Smooth muscle cell (in vitro differentiated cells): ENCODE measurements at regions not wholly inside any gene's neighbourhood (a gene's known extent, or its start where the extent isn't known, plus 50 kb on each side); places are given as distances from the start of the nearest gene placed in this dataset.

Source experiments
- DNase-seq: peaks from one replicate; lab custom pipeline; 2025; ENCODE audit not compliant: unreplicated experiment; lab: John Stamatoyannopoulos, UW
- H2AFZ ChIP-seq: fragments of 200-600 bp; sonication (generic); 2 replicates; pipeline ENCODE4 v1.6.0; 2016; ENCODE audit warnings: antibody characterized with exemption, low read depth, mild to moderate bottlenecking
- H3F3A ChIP-seq: fragments of 200-600 bp; sonication (generic); 2 replicates; pipeline ENCODE4 v1.6.0; 2017; ENCODE audit warnings: antibody characterized with exemption, low read depth
- H3K27ac ChIP-seq: fragments of 200-600 bp; sonication (generic); 2 replicates; pipeline ENCODE4 v1.5.1; 2016; ENCODE audit warnings: low read depth, mild to moderate bottlenecking
- H3K27me3 ChIP-seq: fragments of 200-600 bp; sonication (generic); 2 replicates; pipeline ENCODE4 v1.6.1; 2016; ENCODE audit warnings: low read depth, mild to moderate bottlenecking
- H3K36me3 ChIP-seq: fragments of 200-600 bp; sonication (generic); 2 replicates; pipeline ENCODE4 v1.5.1; 2016; ENCODE audit warnings: low read depth
- H3K4me1 ChIP-seq: fragments of 200-600 bp; sonication (generic); 2 replicates; pipeline ENCODE4 v1.5.1; 2016; ENCODE audit warnings: low read depth
- H3K4me2 ChIP-seq: fragments of 200-600 bp; sonication (generic); 2 replicates; pipeline ENCODE4 v1.6.0; 2016; ENCODE audit warnings: mild to moderate bottlenecking
- H3K4me3 ChIP-seq: fragments of 200-600 bp; sonication (generic); 2 replicates; pipeline ENCODE4 v1.5.1; 2016; ENCODE audit warnings: mild to moderate bottlenecking
- H3K79me2 ChIP-seq: fragments of 200-600 bp; sonication (generic); 2 replicates; pipeline ENCODE4 v1.6.0; 2016; ENCODE audit warnings: low read depth, mild to moderate bottlenecking
- H3K9ac ChIP-seq: fragments of 200-600 bp; sonication (generic); 2 replicates; pipeline ENCODE4 v1.6.0; 2016; ENCODE audit warnings: low read depth
- H3K9me3 ChIP-seq: fragments of 200-600 bp; sonication (generic); replicated peaks from 2 replicates; pipeline ENCODE4 v1.5.1; 2016; ENCODE audit warnings: low read depth
- H4K20me1 ChIP-seq: fragments of 200-600 bp; sonication (generic); 2 replicates; pipeline ENCODE4 v1.6.0; 2016; ENCODE audit warnings: low read depth
- WGBS: methylation state at CpG from one replicate; pipeline ENCODE4 v1.1.7; 2016; ENCODE audit warnings: low lambda C conversion rate; 5-methylcytosine and 5-hydroxymethylcytosine counted together
- TF ChIP-seq, protein P1 (sequence below): fragments of 200-600 bp; sonication (generic); IDR thresholded peaks from 2 replicates; pipeline ENCODE4 v1.5.1; 2017; ENCODE audit warnings: borderline replicate concordance, mild to moderate bottlenecking, antibody characterized with exemption; ENCODE audit not compliant: insufficient read depth, poor library complexity, severe bottlenecking

DNA sequence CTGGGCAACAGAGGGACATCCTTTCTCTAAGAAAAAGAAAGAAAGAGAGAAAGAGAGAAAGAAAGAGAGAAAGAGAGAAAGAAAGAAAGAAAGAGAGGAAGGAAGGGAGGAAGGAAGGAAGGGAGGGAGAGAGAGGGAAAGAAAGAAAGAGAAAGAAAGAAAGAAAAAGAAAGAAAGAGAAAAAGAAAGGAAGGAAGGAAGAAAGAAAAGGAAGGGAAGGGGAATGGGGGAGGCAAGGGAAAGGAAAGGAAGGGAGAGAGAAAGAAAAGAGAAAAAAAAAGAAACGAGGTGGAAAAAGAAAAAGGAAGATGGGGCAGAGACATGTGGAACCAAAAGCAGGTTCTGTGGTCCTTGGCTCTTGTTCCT lies 82.9 kb upstream of the SMNDC1 start:
- peaks cover 3% of the 10 kb centered on the region for H3K4me1 ChIP-seq
- H3K79me2 ChIP-seq: no peaks in the 10 kb centered on the region
- H2AFZ ChIP-seq: no peak overlapping the region
- H4K20me1 ChIP-seq: no peaks in the 10 kb centered on the region
- DNase-seq: no peak
- no peaks in the 10 kb centered on the region for H3K9me3 ChIP-seq
- no peaks in the 10 kb centered on the region for H3K27me3 ChIP-seq
- no peak overlapping the region for H3K27ac ChIP-seq
- no peaks in the 10 kb centered on the region for H3F3A ChIP-seq
- no peak overlapping the region for H3K9ac ChIP-seq
- H3K4me3 ChIP-seq: no peak overlapping the region
- H3K36me3 ChIP-seq: no peaks in the 10 kb centered on the region
- H3K4me2 ChIP-seq: no peak overlapping the region
- TF ChIP-seq, protein P1, sequence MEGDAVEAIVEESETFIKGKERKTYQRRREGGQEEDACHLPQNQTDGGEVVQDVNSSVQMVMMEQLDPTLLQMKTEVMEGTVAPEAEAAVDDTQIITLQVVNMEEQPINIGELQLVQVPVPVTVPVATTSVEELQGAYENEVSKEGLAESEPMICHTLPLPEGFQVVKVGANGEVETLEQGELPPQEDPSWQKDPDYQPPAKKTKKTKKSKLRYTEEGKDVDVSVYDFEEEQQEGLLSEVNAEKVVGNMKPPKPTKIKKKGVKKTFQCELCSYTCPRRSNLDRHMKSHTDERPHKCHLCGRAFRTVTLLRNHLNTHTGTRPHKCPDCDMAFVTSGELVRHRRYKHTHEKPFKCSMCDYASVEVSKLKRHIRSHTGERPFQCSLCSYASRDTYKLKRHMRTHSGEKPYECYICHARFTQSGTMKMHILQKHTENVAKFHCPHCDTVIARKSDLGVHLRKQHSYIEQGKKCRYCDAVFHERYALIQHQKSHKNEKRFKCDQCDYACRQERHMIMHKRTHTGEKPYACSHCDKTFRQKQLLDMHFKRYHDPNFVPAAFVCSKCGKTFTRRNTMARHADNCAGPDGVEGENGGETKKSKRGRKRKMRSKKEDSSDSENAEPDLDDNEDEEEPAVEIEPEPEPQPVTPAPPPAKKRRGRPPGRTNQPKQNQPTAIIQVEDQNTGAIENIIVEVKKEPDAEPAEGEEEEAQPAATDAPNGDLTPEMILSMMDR: no peak
- WGBS: 76% methylated on average over 1 of the region's 1 CpG

DNA sequence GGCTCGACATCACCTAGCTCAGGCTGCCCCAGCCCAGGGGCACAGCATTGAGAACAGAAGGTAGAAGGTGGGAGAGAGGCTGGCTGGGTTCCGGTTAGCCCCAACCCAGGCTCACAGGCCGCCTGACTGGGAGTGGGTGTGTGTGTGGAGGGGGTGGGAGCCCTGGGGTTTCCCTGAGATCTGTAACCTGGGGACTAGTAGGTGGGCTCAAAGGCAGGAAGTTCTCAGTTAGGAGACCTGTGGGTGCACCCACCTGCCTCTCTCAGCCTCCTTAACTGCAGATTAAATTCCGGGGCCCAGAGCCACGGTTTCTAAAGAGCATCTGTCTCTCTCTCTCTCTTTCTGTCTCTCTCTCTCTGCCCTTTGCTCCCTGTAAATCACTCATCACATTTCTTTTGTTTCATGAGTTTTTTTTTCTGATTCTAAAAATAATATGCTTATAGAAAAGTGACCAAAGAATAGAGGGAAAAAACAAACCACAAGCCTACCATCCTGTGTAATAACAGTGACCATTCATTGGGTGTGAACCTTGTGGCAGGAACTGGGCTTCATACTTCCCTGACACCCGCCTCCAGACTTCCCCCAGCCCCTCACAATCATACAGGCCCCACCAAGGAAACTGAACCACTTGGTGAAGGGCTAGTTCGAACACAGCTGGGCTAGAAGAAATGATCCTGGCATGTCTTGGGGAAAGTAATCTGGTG lies 83.4 kb upstream of the SMNDC1 start:
- no peak overlapping the region for H3K9ac ChIP-seq
- 73% methylated on average over 7 of the region's 7 CpGs for WGBS
- no peaks in the 10 kb centered on the region for H3K79me2 ChIP-seq
- no peaks in the 10 kb centered on the region for H3K27me3 ChIP-seq
- no peaks in the 10 kb centered on the region for H3F3A ChIP-seq
- H3K27ac ChIP-seq: no peak overlapping the region
- no peak overlapping the region for H2AFZ ChIP-seq
- peaks cover 8% of the 10 kb centered on the region for H3K4me1 ChIP-seq
- DNase-seq: no peak
- no peaks in the 10 kb centered on the region for H3K36me3 ChIP-seq
- no peaks in the 10 kb centered on the region for H3K9me3 ChIP-seq
- TF ChIP-seq, protein P1: no peak
- H4K20me1 ChIP-seq: no peaks in the 10 kb centered on the region
- H3K4me2 ChIP-seq: no peak overlapping the region
- H3K4me3 ChIP-seq: no peak overlapping the region

DNA sequence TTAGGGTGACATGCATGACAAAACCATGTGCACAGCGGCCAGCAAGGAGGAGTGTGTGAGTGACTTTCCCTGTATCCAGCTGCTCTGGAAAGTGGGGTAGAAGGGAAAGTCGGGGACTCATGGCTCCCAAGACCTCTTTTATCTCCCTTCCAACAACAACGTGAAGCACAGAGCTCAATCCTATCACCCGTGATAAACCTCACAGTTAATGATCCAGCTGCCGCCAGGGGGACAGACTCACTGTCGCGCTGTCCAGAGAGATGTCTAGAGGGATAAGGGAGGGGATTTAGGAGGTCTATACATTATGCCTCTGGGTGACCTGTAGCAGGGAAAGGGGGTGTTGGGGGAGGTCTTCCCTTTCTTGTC lies 84.0 kb upstream of the SMNDC1 start:
- H3K9ac ChIP-seq: no peak overlapping the region
- no peaks in the 10 kb centered on the region for H3K79me2 ChIP-seq
- H3K4me3 ChIP-seq: no peak overlapping the region
- H3K27me3 ChIP-seq: no peaks in the 10 kb centered on the region
- H3F3A ChIP-seq: no peaks in the 10 kb centered on the region
- H3K36me3 ChIP-seq: no peaks in the 10 kb centered on the region
- H3K4me2 ChIP-seq: no peak overlapping the region
- TF ChIP-seq, protein P1: peak; percentile 33
- H4K20me1 ChIP-seq: no peaks in the 10 kb centered on the region
- DNase-seq: no peak
- no peak overlapping the region for H3K27ac ChIP-seq
- H3K9me3 ChIP-seq: no peaks in the 10 kb centered on the region
- H2AFZ ChIP-seq: no peak overlapping the region
- peaks cover 11% of the 10 kb centered on the region for H3K4me1 ChIP-seq
- 52% methylated on average over 7 of the region's 7 CpGs for WGBS

DNA sequence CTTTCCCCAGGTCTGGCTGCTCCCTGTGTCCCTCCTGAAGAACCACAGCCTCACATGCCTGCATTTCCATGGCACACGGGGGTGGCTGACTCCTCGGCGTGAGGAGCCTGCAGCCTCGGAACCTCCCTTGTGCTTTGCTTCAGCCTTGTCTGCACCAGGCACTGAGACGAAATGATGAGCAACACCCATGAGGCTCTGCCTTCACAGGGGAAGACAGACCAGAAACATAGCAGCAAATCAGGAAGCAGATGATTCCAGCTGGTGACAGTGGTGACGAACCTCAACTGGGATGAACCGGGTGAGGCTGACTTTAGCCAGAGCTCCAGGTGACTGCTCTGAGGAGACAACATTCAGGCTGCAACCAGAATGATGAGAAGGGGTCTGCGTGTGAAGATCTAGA lies 84.5 kb upstream of the SMNDC1 start:
- no peaks in the 10 kb centered on the region for H3K27me3 ChIP-seq
- no peak overlapping the region for H3K9ac ChIP-seq
- H3K36me3 ChIP-seq: no peaks in the 10 kb centered on the region
- no peak overlapping the region for H3K4me2 ChIP-seq
- H3K9me3 ChIP-seq: no peaks in the 10 kb centered on the region
- no peak overlapping the region for H2AFZ ChIP-seq
- WGBS: 29% methylated on average over 8 of the region's 8 CpGs
- no peak overlapping the region for H3K27ac ChIP-seq
- no peaks in the 10 kb centered on the region for H3F3A ChIP-seq
- H3K4me3 ChIP-seq: no peak overlapping the region
- peaks cover 11% of the 10 kb centered on the region for H3K4me1 ChIP-seq
- H3K79me2 ChIP-seq: no peaks in the 10 kb centered on the region
- DNase-seq: no peak
- H4K20me1 ChIP-seq: no peaks in the 10 kb centered on the region
- TF ChIP-seq, protein P1: no peak
